Upper lobe of left lung (tissue), 4 donors: ENCODE measurements at regions not wholly inside any gene's neighbourhood (a gene's known extent, or its start where the extent isn't known, plus 50 kb on each side); places are given as distances from the start of the nearest gene placed in this dataset.

ENCODE experiments used
- EP300 ChIP-seq, 4 donors: sonication (generic); formaldehyde crosslinking; IDR thresholded peaks; one replicate each; pipeline ENCODE4 v1.5.1; 2017; ENCODE audit warnings: antibody characterized with exemption in 4 of 4, control low read depth in 2 of 4
- POLR2A ChIP-seq, 4 donors: fragments of 450-650 bp; IDR thresholded peaks; one replicate each; pipeline ENCODE4 v1.5.1; 2016 to 2017; ENCODE audit warnings: antibody characterized with exemption in 4 of 4, mild to moderate bottlenecking in 2 of 4
- POLR2AphosphoS5 ChIP-seq, 2 donors: sonication (generic); formaldehyde crosslinking; IDR thresholded peaks; one replicate each; pipeline ENCODE4 v1.5.1; 2017; ENCODE audit warnings: antibody characterized with exemption in 2 of 2
- TF ChIP-seq, protein P1 (sequence below), 6 experiments: fragments of 450-650 bp in 4 of 6; fragments of 200-600 bp in 2 of 6; sonication (generic) in 2 of 6; IDR thresholded peaks; one replicate each; pipeline ENCODE4 v1.5.1; 2016 to 2019; ENCODE audit warnings: antibody characterized with exemption in 6 of 6

DNA sequence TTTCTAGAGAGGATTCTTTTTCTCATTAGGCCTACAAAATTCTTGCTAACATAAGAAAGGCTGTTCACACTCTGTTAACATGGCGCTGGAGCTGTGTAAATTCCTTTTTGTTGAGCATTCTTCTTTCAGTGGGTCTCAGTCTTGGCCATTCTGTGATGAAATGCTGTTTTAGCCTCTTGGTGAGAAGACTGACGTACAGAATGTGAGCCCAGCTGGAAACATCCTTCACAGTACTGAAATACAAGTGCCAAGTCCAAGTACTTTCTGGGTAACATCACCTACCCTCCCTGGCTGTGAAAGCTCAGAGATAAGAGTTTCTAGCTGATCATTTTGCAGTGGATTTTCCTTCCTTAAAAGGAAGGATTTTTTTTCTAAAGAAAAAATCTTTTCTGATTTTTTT lies 231.8 kb downstream of the AHR start:
- TF ChIP-seq, protein P1, sequence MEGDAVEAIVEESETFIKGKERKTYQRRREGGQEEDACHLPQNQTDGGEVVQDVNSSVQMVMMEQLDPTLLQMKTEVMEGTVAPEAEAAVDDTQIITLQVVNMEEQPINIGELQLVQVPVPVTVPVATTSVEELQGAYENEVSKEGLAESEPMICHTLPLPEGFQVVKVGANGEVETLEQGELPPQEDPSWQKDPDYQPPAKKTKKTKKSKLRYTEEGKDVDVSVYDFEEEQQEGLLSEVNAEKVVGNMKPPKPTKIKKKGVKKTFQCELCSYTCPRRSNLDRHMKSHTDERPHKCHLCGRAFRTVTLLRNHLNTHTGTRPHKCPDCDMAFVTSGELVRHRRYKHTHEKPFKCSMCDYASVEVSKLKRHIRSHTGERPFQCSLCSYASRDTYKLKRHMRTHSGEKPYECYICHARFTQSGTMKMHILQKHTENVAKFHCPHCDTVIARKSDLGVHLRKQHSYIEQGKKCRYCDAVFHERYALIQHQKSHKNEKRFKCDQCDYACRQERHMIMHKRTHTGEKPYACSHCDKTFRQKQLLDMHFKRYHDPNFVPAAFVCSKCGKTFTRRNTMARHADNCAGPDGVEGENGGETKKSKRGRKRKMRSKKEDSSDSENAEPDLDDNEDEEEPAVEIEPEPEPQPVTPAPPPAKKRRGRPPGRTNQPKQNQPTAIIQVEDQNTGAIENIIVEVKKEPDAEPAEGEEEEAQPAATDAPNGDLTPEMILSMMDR (IDR thresholded peaks at IDR 0.05), result no peak
- TF ChIP-seq POLR2AphosphoS5 (IDR thresholded peaks at IDR 0.05) (no peak), EP300 (IDR thresholded peaks at IDR 0.05) (no peak), POLR2A (IDR thresholded peaks at IDR 0.05) (no peak)
